ENCODE measurements at regions not wholly inside any gene's neighbourhood (a gene's known extent, or its start where the extent isn't known, plus 50 kb on each side); places are given as distances from the start of the nearest gene placed in this dataset.

DNA sequence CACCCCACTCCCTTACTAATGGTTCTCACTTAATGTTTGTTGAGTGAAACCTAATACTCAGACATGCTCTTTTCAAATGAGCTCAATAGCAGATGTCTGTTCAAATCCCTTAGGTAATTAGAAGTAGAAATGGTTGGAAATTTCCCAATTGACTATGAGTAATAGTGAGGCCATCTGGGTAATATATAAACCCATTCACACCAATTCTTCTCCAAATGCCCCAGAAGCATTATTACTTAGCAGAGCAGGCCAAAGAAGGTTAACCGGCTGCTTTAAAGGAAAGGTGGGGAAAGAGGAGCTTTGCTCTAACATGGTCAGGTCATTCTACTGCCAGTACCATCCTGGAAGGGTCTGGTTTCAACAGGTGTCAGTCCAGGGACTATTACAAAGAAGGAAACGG is 119.5 kb upstream of the MTAP start:
- TF ChIP-seq, protein P1, sequence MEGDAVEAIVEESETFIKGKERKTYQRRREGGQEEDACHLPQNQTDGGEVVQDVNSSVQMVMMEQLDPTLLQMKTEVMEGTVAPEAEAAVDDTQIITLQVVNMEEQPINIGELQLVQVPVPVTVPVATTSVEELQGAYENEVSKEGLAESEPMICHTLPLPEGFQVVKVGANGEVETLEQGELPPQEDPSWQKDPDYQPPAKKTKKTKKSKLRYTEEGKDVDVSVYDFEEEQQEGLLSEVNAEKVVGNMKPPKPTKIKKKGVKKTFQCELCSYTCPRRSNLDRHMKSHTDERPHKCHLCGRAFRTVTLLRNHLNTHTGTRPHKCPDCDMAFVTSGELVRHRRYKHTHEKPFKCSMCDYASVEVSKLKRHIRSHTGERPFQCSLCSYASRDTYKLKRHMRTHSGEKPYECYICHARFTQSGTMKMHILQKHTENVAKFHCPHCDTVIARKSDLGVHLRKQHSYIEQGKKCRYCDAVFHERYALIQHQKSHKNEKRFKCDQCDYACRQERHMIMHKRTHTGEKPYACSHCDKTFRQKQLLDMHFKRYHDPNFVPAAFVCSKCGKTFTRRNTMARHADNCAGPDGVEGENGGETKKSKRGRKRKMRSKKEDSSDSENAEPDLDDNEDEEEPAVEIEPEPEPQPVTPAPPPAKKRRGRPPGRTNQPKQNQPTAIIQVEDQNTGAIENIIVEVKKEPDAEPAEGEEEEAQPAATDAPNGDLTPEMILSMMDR (IDR thresholded peaks at IDR 0.05): no peak
- TF ChIP-seq POLR2A (IDR thresholded peaks at IDR 0.05) (no peak), POLR2AphosphoS5 (IDR thresholded peaks at IDR 0.05) (no peak)
